ENCODE measurements at regions not wholly inside any gene's neighbourhood (a gene's known extent, or its start where the extent isn't known, plus 50 kb on each side); places are given as distances from the start of the nearest gene placed in this dataset.

- TF ChIP-seq, protein P1, sequence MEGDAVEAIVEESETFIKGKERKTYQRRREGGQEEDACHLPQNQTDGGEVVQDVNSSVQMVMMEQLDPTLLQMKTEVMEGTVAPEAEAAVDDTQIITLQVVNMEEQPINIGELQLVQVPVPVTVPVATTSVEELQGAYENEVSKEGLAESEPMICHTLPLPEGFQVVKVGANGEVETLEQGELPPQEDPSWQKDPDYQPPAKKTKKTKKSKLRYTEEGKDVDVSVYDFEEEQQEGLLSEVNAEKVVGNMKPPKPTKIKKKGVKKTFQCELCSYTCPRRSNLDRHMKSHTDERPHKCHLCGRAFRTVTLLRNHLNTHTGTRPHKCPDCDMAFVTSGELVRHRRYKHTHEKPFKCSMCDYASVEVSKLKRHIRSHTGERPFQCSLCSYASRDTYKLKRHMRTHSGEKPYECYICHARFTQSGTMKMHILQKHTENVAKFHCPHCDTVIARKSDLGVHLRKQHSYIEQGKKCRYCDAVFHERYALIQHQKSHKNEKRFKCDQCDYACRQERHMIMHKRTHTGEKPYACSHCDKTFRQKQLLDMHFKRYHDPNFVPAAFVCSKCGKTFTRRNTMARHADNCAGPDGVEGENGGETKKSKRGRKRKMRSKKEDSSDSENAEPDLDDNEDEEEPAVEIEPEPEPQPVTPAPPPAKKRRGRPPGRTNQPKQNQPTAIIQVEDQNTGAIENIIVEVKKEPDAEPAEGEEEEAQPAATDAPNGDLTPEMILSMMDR (IDR thresholded peaks at IDR 0.05; ENCODE audit: extremely low read depth in 1 of 2, insufficient read depth in 1 of 2, low read depth in 1 of 2, low read length in 2 of 2): no peak
- no peak for TF ChIP-seq FOS (IDR thresholded peaks at IDR 0.05; ENCODE audit: borderline replicate concordance, insufficient read depth, low read length)
Measured at GRCh38 chr12:88339254-88339949, 197.3 kb downstream of the TMTC3 start.

Data from endothelial cell of umbilical vein (primary cell).